ENCODE measurements at regions not wholly inside any gene's neighbourhood (a gene's known extent, or its start where the extent isn't known, plus 50 kb on each side); places are given as distances from the start of the nearest gene placed in this dataset.

GRCh38 chr4:174037631-174038030 is 245.8 kb downstream of the FBXO8 start:
- TF ChIP-seq EZH2 (IDR thresholded peaks at IDR 0.05; ENCODE audit: low read depth, low read length, severe bottlenecking) (no peak), ATF3 (IDR thresholded peaks at IDR 0.05; ENCODE audit: insufficient read depth, low read depth, low read length) (no peak), HDAC2 (IDR thresholded peaks at IDR 0.05; ENCODE audit: borderline replicate concordance in 1 of 2, low read depth in 2 of 2, low read length in 2 of 2) (no peak), CTCF (IDR thresholded peaks at IDR 0.05; ENCODE audit: control extremely low read depth in 1 of 3, insufficient read depth in 1 of 3, low read depth in 1 of 3, low read length in 3 of 3) (no peak), POLR2AphosphoS5 (IDR thresholded peaks at IDR 0.05; ENCODE audit: low read depth, low read length) (no peak), MAFK (IDR thresholded peaks at IDR 0.05; ENCODE audit: low read depth, low read length) (no peak)
